Pulmonary artery endothelial cell (primary cell): ENCODE measurements at regions not wholly inside any gene's neighbourhood (a gene's known extent, or its start where the extent isn't known, plus 50 kb on each side); places are given as distances from the start of the nearest gene placed in this dataset.

Source experiments
- DNase-seq: peaks from one replicate; pipeline ENCODE4 v3.0.0-alpha.2; 2011; ENCODE audit warnings: low read depth, low spot score

DNA sequence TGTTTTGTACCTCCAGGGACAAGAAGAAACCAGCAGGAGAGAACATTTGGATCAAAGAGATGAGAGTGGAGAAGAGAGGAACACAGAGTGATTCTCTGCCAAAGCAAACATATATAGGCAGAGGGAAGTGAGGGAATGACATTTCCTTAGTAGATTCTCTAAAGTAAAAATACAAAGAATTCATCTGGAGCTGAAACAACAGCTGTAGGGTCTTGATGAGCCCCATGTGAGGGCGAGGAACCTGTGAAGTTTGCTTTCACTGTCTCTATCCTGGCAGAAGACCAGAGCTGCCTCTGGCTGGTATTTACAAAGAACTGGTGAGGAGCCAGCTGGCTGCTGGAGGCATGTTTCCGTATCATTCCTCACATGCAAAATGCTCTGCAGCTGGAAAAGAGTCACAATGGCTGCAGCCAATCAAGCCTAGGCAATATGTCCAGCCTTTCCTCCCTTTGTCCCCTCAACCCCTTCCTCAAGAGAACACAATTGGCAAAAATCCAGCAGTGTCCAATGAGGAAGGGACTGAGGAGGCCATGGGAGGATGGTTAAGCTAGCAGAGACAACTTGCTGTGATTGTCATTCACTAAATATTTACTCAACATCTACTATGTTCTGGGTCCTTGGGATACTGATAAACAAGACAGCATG lies 122.5 kb downstream of the PHLDA1 start:
- peak; percentile 85 for DNase-seq

DNA sequence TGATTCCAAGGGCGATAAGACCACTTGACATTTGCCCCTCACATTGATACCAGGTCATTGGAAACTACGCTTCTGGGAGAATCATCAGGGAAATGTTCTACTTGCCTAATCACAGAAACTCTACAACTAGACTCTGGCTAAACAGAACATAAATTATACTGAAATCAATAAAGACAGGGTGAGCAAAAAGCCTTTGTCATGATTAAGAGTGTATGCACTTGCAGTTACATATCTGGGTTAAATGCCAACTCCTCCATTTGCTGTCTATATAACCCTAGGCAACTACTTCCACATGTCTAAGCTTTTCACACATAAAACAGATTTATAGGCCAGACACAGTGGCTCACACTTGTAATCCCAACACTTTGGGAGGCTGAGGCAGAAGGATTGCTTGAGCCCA lies 125.7 kb downstream of the PHLDA1 start:
- no peak for DNase-seq

DNA sequence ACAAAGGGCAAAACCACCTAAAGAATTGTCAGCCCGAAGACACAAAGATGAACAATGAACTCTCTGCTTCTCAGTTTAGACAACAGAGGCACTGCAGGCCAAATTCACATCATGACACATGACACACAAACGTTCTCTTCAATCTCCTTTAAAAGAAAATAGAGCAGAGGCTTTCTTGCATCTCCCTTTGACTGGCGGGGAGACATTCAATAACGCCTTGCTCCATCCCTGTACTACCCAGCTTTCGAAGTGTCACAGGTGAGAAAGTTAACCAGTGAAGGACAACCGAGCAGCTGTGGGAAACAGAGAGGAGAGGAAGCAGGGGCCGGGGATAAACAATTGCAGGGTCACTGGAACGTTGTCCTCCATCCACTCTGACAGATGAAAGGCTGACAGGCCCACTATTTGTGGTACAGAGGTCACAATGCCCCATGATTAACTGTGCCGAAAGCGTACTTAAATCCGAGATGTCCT lies 130.8 kb downstream of the PHLDA1 start:
- DNase-seq = no peak

DNA sequence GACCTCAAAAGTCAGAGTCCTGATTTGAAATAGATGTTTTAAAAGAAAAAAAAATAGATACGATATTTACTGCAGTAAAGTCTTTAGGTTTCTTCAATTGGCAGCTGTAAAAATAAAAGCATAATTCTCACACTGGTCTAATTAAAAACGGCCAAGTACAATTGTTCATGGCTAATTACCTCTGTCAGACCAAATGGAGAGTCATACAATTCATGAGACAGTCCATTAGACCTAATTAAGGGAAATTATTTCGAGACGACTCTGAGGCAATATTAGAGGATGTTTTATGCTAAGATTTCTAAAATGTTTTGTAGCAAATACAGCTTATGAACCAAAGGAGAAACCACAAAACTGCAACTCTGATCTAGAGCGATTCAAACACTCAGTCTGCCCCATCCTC lies 131.3 kb downstream of the PHLDA1 start:
- DNase-seq = no peak

DNA sequence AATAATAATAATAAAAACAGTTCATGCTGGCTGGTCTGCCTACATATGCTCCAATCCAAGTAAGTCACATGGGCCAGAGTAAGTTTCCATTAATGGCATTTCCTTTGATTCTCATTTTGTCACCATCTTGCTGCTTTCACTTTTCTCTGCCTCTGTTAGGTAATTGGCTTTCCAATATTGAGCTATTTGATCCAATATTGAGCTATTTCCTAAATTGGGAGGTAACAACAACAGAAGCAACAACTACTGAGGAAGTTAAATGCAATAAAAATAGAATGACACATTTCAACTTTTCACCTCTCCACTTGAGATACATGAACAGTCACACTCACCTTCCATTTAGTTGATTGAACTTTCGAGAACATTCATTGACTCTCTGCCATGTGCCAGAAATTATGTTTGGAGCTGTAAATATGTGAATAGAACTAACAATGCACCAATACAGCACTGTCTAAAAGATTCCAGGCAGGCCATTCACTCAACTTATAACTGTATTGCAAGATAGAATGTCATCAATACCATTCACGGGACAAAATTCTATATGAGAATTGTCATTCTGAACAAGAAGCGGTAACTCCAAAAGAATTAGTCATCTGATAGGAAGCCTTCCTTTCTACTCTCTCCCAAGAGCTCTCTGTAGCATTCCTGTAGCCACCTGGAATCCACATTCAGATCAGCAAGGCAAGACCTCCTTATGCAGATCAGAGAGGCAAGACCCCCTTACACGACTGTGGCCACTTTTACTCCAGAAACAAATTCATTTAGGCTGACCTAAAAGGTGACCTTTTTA lies 136.4 kb downstream of the PHLDA1 start:
- DNase-seq = no peak

DNA sequence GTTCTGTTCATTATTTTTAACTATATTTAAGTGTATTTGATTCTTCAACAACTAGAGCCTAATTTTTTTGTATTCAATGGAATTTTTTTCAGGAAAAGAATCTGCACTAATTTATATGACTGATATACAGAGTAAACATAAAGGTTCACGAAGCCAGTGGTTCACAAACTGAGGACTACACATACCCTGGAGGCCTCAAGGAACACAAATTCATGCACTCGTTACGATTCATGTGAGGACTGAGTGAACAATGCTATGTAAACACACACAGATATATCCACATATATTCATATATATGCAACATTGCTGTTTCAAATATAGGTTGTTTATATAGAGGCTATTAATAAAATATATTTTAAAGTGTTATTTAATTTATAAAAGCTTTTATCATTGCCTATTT lies 137.8 kb downstream of the PHLDA1 start:
- DNase-seq = no peak

DNA sequence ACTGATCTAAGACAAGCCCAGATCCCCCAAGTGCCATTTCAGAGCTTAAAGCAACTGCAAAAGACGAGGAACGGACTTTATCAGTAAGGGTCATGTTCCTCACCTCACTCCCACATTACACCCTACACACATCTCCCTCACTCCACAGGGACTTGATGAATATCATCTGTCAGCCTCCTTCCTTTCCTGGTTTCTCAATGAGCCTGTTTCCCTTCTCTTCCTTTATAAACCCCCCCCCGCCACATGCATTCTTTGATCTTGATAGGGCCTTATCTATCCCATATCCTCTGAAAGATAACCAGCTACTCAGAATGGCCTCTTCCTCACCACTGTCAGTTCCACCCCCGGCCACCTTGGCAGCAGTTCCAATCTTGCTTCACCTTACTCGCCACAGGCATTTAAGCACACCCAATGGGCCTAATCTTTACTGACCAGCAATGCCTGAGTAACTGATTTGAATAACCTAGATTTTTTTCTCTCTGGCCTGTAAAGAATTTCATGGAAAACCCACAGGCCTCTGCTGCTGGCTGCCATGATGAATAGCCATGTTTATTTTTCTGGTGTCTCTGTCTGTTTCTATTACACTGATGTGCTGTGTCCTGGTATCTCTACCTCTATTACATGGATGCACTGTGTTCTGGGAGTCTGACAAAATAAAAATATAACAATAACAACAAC lies 138.7 kb downstream of the PHLDA1 start:
- no peak for DNase-seq

DNA sequence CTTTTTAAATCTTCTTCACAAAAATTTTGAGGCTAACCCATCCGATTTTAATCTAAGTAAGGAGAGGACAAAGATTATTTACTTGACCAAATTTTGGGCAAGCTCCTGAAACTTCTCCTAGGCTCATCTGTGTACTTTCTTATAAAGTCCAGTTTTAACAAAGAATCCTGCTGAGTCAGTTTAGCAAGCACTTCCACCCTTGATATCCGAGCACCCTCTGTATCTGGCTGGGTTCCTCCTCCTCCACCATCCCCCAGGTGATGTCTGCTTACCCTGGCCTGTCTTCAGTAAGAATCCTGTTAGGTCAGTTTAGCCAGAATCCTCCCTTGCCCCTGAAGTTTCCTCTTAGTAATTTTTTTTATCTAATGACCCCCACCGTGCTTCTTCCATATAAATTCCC lies 140.5 kb downstream of the PHLDA1 start:
- no peak for DNase-seq

DNA sequence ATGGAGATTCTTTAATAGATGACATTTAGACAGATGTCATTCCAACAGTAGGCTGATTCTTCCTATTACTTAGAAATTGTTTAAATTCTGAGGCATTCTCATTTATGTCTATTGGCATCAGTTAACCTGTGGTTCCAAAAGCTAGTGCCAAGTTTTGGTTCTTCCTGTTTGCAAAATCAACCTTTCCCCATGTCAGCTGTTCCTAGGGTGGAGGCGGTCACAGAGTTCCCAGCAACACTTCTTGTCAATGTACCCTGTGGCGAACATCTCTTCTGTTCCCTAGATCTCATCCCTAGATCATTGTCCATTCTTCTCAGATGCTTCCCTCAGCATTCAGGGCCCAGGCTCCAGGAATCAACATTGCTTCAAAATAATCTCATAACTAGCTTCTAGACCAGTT lies 140.9 kb downstream of the PHLDA1 start:
- DNase-seq = no peak

DNA sequence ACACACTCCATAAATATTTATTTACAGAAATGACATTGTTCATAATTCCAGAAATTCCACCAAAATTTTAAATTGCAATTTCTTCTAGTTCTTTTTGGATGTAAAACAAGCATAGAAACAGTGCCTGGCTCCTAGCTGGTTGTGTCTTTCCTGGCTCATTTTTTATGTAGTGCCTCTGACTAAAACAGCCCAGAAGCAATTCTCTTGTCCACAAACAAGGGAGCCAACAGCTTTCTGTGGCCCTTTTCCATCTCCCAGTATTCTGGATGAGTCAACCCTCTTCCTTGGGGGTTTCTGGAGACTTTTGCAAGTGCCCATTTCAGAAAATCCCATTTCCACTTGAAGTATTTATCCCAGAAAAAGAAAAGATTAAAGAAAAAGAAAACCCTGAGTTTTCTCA lies 141.4 kb downstream of the PHLDA1 start:
- no peak for DNase-seq

DNA sequence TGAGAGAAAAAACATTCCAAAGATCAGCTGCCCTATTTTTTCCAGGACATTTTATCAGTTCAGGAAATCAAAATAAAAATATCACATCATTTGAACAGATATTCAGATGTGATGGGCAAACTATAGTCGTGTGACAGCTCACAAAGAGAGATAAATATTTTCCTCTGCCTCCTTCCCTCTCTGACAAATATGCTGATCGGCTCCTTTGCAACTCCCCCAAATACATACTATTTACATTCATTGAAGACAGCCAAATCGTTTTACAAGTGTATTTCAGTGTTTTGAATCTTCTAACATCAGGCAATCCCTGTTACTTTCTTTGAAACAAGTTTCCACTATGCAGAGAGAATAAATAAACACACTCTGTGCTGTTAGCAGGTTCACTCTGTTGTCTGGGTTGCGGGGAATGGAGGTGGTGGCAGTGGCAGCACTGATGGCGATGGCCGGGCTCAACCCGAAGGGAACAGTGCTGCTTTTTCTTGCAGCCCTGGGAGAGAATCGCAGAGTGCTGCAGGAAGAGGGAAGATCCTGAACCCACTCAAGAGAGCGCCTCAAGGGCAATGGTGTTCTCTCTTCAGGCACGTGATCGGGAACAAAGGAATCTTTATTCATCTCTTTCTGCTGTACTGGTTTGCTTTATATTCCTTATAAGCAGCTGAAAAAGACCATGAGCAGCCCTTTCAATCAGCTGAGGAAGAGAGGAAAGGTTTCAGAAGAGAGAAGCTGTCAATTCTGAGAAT lies 142.5 kb downstream of the PHLDA1 start:
- no peak for DNase-seq

DNA sequence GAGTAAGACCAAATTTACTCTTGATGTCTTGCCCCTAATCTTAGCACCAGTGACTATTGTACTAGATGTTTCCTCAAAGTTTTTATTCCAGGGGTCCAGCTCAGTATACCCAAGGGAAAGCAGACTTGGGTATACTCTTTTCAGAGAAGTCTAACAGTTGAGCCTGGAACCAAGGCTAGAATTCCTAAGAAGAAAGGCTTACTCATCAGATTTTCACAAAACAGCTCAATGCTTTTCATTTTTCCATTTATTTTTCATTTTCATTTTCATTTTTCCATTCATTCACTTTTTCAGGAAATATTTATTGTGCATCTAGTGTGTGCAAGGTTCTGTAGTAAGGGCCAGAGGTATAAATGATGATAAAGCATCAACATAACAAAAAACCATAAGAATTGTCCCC lies 143.2 kb downstream of the PHLDA1 start:
- DNase-seq = no peak

DNA sequence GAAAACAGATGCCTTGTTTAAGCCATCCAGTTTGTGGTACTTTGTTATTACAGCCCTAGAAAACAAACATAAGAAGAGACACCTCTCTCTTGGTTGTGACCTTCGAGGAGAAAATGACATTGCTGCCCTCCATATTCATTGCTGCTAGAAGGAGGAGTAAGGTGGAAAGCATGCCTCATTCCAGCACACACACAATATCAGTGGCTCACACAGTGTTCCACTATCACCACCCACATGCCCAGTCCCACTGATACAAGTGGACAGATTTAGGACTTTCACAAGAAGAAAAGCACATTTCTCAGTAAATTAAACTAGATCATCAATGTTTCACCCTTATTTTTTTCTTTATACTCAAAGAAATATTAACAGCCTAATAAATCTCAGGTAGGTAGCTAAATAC lies 143.6 kb downstream of the PHLDA1 start:
- DNase-seq = no peak

DNA sequence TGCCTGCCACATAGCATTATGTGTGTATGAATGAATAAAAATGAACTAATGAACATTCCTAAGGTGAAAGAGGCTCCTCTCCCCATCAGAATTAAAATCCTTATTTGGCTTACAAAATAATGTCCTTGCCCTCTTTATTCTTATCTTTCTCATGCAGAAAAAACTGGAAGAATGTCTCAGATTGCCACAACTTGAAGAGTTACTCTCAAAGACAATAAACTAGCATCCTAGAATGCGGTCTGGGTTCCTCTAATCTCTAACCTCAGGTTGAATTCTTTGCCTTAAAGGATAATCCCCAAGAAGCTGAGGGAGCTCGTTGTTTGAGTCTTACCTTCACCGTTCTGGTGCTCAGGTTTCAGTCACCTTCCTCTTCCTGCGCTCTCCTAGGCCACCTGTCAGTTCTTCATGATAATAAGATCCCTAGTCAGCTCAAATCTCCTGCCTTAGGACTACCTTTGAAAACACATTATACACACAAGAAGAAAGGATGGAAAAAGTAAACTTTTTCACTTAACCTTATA lies 147.1 kb downstream of the PHLDA1 start:
- no peak for DNase-seq

DNA sequence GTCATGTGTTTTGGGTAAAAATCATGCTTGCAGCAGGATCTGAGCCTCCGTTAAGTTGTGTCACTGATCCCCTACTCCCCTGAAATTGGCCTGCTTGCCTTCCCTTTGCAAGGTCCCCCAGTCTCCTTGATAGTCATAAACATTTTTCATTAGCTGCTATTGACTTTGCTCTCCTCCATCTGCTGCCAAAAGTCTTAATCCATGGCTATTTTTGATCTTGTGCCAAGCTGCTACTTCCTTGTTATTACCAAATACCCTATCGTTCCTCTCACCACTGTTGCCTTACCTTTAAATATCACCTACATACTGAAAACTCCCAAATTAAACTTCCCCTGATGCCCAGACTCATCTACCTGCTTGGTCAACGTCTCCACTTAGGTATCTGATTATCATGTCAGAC lies 148.3 kb downstream of the PHLDA1 start:
- DNase-seq = no peak

DNA sequence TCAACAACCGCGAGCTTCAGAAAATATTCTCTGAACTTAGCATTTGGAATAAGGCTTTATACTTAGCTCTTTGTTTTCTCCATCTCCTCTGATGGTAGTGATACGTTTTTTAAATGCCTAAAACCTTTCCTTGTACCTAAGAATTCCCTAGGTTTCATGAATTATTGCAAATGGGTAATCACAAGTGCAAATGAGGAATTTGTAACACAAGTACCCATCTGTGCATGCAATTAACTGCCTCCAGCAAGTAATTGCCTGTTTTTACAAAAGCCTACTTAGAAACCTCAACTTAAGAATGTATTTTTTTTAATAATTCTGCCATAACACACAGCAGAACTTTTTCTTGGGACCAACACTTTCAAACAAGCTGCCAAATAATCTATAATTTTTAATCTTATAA lies 149.2 kb downstream of the PHLDA1 start:
- DNase-seq = no peak

DNA sequence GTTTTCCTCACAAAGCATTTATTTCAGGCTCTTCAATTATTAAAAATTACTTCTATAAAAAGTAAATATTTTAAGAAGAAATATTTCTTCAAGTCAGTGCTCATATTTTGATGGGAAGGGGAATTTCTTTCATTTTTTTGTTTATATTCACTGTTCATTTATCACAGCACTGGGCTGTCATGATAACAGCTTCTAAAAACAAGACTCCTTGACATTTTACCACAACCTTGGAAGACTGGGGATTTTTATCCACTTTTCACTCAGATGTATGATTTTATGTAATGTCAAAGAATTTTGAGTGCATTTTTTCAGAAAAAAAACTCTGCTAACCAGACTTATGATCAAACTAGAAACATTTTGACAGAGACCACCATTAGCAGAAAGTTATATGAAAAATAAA lies 149.7 kb downstream of the PHLDA1 start:
- no peak for DNase-seq

DNA sequence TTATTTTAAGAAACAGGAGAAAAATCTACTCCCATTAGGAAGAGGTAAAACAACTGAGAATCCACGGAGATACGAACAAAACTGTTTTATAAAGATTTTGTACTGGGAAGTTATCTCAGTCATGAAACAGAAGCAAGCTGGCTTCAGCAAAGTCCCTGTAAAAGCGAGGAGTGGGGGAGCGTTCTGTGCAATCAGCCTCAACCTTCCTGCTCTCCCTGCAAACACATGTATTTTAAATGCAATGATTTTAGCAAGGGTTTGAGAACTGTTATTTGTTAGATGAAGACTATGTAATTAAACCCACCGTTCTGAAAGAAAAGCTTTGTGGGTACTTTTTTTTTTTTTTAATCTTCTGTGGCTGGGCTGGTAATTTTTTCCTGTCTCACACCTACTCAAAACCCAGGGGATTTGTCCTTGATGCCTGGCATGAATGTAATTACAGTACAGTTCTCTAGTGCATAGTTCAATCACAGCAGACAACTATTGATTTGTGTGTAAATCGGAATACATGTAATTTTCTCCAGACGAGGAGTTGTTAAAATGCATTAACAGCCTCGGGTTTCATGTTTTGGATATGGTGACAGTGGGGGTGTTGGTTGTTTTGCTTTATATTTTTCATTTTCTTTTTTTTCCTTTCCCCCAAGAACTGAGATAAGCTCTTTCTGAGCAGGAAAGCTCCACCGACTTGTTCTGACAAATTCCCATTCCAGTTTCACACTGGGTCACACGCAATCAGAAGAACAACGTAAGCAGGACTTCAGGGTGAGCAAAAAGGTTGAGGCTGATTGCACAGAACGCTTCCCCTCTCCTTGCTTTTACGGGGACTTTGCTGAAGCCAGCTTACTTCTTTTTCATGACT lies 153.6 kb downstream of the PHLDA1 start:
- DNase-seq = no peak

DNA sequence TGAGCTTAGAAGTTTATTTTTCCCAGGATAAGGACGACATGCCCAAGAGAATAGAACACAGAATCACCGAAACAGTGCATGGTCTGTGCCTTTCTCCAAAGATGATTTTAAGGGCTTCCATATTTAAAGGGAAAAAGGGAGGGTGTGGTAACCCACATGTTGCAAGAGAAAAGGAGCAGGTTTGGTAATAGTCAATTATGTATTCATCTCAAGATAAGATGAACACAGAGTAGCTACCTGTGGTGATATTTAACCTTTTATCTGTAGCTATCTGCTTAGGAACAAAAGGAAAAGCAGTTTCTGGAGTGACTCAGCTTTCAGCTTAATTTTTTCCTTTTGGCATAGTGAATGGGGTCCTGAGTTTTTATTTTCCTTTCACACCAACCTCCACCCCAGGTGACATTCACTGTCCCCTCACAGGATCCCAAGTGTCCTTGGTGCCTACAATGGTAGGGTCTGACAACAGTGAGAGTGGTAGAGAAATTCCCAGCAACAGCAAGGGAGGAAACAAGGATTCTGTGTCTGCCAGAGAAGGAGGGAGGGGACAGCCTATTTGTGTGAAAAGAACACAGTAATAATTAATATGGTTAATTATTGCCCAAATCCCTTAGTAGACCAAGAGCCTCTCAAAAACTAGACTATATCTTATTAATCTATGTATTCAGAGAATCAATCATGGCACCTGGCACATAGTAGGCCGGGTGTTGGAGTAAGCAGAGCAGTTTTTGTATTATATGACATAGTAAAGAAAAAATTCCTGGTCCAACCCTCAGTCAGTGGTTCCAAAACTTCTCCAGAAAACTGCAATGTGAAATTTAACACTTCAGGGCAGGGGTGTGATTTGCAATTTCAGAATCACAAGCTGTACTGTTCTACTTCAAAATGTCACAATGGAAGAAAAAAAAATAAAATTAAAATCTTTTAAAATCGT lies 154.5 kb downstream of the PHLDA1 start:
- no peak for DNase-seq

DNA sequence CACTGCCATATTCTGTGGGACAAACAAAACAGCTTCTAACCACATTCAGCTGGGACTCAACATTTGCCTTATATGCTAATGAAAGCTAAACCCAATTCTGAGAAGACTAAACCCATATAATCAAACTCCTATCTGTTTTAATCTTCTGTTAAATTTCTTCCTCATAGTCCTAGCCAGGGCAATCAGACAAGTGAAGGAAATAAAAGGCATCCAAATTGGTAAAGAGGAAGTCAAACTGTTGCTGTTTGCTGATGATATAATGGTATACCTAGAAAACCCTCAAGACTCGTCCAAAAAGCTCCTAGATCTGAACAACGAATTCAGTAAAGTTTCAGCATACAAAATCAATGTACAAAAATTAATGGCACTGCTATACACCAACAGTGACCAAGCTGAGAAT lies 157.1 kb downstream of the PHLDA1 start:
- DNase-seq = no peak
